ENCODE measurements at regions not wholly inside any gene's neighbourhood (a gene's known extent, or its start where the extent isn't known, plus 50 kb on each side); places are given as distances from the start of the nearest gene placed in this dataset.

GRCh38 chr3:193095366-193095765, 145.7 kb upstream of the PLAAT1 start:
- H3K9me3 Mint-ChIP-seq: peaks cover 8% of the 10 kb centered on the region
- peaks cover 2% of the 10 kb centered on the region for H3K36me3 Mint-ChIP-seq
- no peaks in the 10 kb centered on the region for H3K4me1 Mint-ChIP-seq
- H3K27me3 Mint-ChIP-seq (ENCODE audit: low read depth): no peaks in the 10 kb centered on the region; the same call in 1 of the 2 replicates
- DNase-seq (ENCODE audit: low spot score) (no peak), ATAC-seq (no peak)
- POLR2A ChIA-PET: no interaction called here
- CTCF ChIA-PET: interaction anchor here (1.0 kb wide), 1 partner anchor 283 kb away, joined by 3 read pairs; no protein-coding TSS in a partner anchor
- no peak overlapping the region for H3K4me3 Mint-ChIP-seq
- TF ChIP-seq GTF2I (CRISPR knock-in tag; conservative IDR thresholded peaks at IDR 0.05) (no peak), PRRX2 (CRISPR knock-in tag; IDR thresholded peaks at IDR 0.05) (no peak), ZNF121 (CRISPR knock-in tag; IDR thresholded peaks at IDR 0.05) (no peak), AR (CRISPR knock-in tag; IDR thresholded peaks at IDR 0.05) (no peak), ATF1 (CRISPR knock-in tag; IDR thresholded peaks at IDR 0.05) (no peak), SMAD4 (CRISPR knock-in tag; IDR thresholded peaks at IDR 0.05) (no peak), NR2C2 (CRISPR knock-in tag; IDR thresholded peaks at IDR 0.05) (no peak), NFE2L1 (CRISPR knock-in tag; IDR thresholded peaks at IDR 0.05) (no peak), CREB1 (CRISPR knock-in tag; IDR thresholded peaks at IDR 0.05) (no peak), FOXK1 (CRISPR knock-in tag; IDR thresholded peaks at IDR 0.05) (no peak), AFF4 (CRISPR knock-in tag; IDR thresholded peaks at IDR 0.05; ENCODE audit: borderline replicate concordance) (no peak), CDX4 (CRISPR knock-in tag; IDR thresholded peaks at IDR 0.05; ENCODE audit: borderline replicate concordance) (no peak), ZNF219 (CRISPR knock-in tag; IDR thresholded peaks at IDR 0.05; ENCODE audit: borderline replicate concordance) (no peak)
- no peak overlapping the region for H3K27ac Mint-ChIP-seq

DNA sequence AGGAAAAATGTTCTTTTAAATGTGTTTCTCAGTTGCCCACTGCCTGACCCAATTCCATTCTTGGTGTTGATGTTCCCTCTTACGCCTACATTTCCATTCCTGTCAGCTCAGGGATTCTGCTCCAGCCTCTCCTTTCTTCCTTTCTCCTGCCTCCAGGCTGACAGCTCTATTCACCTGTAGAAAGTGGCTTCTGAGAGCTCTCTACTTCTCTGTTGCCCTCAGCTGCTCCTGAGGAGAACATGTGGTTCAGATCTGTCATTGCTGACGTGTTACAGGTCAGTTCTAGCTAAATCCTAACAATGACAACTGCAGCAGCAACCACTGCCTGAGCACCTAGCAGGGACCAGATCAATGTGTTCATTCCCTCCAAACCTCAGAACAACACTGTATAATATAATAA, 144.9 kb upstream of the PLAAT1 start:
- Mint-ChIP-seq H3K27me3 (ENCODE audit: low read depth) (no peaks in the 10 kb centered on the region; the same call in 1 of the 2 replicates), H3K9me3 (peaks cover 15% of the 10 kb centered on the region), H3K4me1 (no peaks in the 10 kb centered on the region), H3K36me3 (peaks cover 9% of the 10 kb centered on the region), H3K4me3 (no peak overlapping the region), H3K27ac (no peak overlapping the region)
- no peak for DNase-seq (ENCODE audit: low spot score)
- CTCF ChIA-PET: no interaction called here
- POLR2A ChIA-PET: no interaction called here
- TF ChIP-seq SMAD3 (CRISPR knock-in tag; IDR thresholded peaks at IDR 0.05; ENCODE audit: borderline replicate concordance) (no peak), ATF1 (CRISPR knock-in tag; IDR thresholded peaks at IDR 0.05) (no peak), IRF2 (CRISPR knock-in tag; IDR thresholded peaks at IDR 0.05; ENCODE audit: borderline replicate concordance, low read depth) (no peak)
- TF ChIP-seq, protein P1, sequence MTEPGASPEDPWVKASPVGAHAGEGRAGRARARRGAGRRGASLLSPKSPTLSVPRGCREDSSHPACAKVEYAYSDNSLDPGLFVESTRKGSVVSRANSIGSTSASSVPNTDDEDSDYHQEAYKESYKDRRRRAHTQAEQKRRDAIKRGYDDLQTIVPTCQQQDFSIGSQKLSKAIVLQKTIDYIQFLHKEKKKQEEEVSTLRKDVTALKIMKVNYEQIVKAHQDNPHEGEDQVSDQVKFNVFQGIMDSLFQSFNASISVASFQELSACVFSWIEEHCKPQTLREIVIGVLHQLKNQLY (CRISPR knock-in tag; IDR thresholded peaks at IDR 0.05): no peak
- TF ChIP-seq, protein P2, sequence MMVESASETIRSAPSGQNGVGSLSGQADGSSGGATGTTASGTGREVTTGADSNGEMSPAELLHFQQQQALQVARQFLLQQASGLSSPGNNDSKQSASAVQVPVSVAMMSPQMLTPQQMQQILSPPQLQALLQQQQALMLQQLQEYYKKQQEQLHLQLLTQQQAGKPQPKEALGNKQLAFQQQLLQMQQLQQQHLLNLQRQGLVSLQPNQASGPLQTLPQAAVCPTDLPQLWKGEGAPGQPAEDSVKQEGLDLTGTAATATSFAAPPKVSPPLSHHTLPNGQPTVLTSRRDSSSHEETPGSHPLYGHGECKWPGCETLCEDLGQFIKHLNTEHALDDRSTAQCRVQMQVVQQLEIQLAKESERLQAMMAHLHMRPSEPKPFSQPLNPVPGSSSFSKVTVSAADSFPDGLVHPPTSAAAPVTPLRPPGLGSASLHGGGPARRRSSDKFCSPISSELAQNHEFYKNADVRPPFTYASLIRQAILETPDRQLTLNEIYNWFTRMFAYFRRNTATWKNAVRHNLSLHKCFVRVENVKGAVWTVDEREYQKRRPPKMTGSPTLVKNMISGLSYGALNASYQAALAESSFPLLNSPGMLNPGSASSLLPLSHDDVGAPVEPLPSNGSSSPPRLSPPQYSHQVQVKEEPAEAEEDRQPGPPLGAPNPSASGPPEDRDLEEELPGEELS (CRISPR knock-in tag; IDR thresholded peaks at IDR 0.05): no peak
- no peak for ATAC-seq
